ENCODE measurements at regions not wholly inside any gene's neighbourhood (a gene's known extent, or its start where the extent isn't known, plus 50 kb on each side); places are given as distances from the start of the nearest gene placed in this dataset.

- ChIA-PET CTCF (interaction anchor here (0.5 to 0.6 kb wide), 2 partner anchors 48 to 556 kb away, joined by 3 to 4 read pairs; no protein-coding TSS in a partner anchor), POLR2A (ENCODE audit: low non-redundant PET) (no interaction called here)
- TF ChIP-seq CTCF (conservative IDR thresholded peaks at IDR 0.05; ENCODE audit: low read depth) = no peak
- DNase-seq (ENCODE audit: low spot score) = no peak
- H3K27ac ChIP-seq = no peak overlapping the region
Observed at GRCh38 chr2:35931626-35932025, 424.0 kb upstream of the CRIM1 start.

- DNase-seq (ENCODE audit: low spot score) = no peak
- ChIA-PET POLR2A (ENCODE audit: low non-redundant PET) (no interaction called here), CTCF (interaction anchor here (0.5 to 0.6 kb wide), 2 partner anchors 48 to 556 kb away, joined by 3 to 4 read pairs; no protein-coding TSS in a partner anchor)
- no peak for TF ChIP-seq CTCF (conservative IDR thresholded peaks at IDR 0.05; ENCODE audit: low read depth)
- H3K27ac ChIP-seq = no peak overlapping the region
Observed at GRCh38 chr2:35931115-35931514, 424.5 kb upstream of the CRIM1 start.

GRCh38 chr2:35929551-35929950 lies 426.0 kb upstream of the CRIM1 start:
- ChIA-PET POLR2A (ENCODE audit: low non-redundant PET) (no interaction called here), CTCF (no interaction called here)
- DNase-seq (ENCODE audit: low spot score) = no peak
- H3K27ac ChIP-seq = no peak overlapping the region
- no peak for TF ChIP-seq CTCF (conservative IDR thresholded peaks at IDR 0.05; ENCODE audit: low read depth)

- no peak for TF ChIP-seq CTCF (conservative IDR thresholded peaks at IDR 0.05; ENCODE audit: low read depth)
- no peak overlapping the region for H3K27ac ChIP-seq
Observed at GRCh38 chr2:35920061-35920460, 435.5 kb upstream of the CRIM1 start.

GRCh38 chr2:35915261-35915660 lies 440.3 kb upstream of the CRIM1 start:
- CTCF ChIA-PET = no interaction called here
- POLR2A ChIA-PET (ENCODE audit: low non-redundant PET) = no interaction called here
- DNase-seq (ENCODE audit: low spot score) = no peak
- TF ChIP-seq CTCF (conservative IDR thresholded peaks at IDR 0.05; ENCODE audit: low read depth) = no peak
- H3K27ac ChIP-seq = no peak overlapping the region

More at GRCh38 chr2:35920061-35920460, 435.5 kb upstream of the CRIM1 start:
- DNase-seq (ENCODE audit: low spot score) = no peak
- POLR2A ChIA-PET (ENCODE audit: low non-redundant PET) = no interaction called here
- CTCF ChIA-PET = interaction anchor here (0.6 kb wide), 1 partner anchor 376 kb away, joined by 4 read pairs; no protein-coding TSS in a partner anchor

GRCh38 chr2:35891936-35892335 lies 463.6 kb upstream of the CRIM1 start:
- CTCF ChIA-PET = no interaction called here
- POLR2A ChIA-PET (ENCODE audit: low non-redundant PET) = no interaction called here
- no peak overlapping the region for H3K27ac ChIP-seq
- TF ChIP-seq CTCF (conservative IDR thresholded peaks at IDR 0.05; ENCODE audit: low read depth) = no peak
- no peak for DNase-seq (ENCODE audit: low spot score)

GRCh38 chr2:35891528-35891927 lies 464.1 kb upstream of the CRIM1 start:
- ChIA-PET CTCF (no interaction called here), POLR2A (ENCODE audit: low non-redundant PET) (no interaction called here)
- no peak for DNase-seq (ENCODE audit: low spot score)
- no peak for TF ChIP-seq CTCF (conservative IDR thresholded peaks at IDR 0.05; ENCODE audit: low read depth)
- H3K27ac ChIP-seq = no peak overlapping the region
